Gastrocnemius medialis (tissue), 4 donors: ENCODE measurements at regions not wholly inside any gene's neighbourhood (a gene's known extent, or its start where the extent isn't known, plus 50 kb on each side); places are given as distances from the start of the nearest gene placed in this dataset.

Experiments used
- POLR2A ChIP-seq, 2 donors: fragments of 450-650 bp; IDR thresholded peaks; one replicate each; pipeline ENCODE4 v1.6.1; 2017; ENCODE audit warnings: antibody characterized with exemption in 2 of 2, mild to moderate bottlenecking in 2 of 2, moderate library complexity in 2 of 2
- TF ChIP-seq, protein P1 (sequence below), 5 experiments: fragments of 450-650 bp in 3 of 5; fragments of 200-600 bp in 2 of 5; sonication (generic) in 2 of 5; IDR thresholded peaks in 4 of 5; conservative IDR thresholded peaks in 1 of 5; 1 replicate in 4 of 5; 2 replicates in 1 of 5; pipeline ENCODE4 v1.5.1; 2016 to 2019; ENCODE audit warnings: antibody characterized with exemption in 5 of 5, mild to moderate bottlenecking in 3 of 5, moderate library complexity in 3 of 5

- TF ChIP-seq, protein P1, sequence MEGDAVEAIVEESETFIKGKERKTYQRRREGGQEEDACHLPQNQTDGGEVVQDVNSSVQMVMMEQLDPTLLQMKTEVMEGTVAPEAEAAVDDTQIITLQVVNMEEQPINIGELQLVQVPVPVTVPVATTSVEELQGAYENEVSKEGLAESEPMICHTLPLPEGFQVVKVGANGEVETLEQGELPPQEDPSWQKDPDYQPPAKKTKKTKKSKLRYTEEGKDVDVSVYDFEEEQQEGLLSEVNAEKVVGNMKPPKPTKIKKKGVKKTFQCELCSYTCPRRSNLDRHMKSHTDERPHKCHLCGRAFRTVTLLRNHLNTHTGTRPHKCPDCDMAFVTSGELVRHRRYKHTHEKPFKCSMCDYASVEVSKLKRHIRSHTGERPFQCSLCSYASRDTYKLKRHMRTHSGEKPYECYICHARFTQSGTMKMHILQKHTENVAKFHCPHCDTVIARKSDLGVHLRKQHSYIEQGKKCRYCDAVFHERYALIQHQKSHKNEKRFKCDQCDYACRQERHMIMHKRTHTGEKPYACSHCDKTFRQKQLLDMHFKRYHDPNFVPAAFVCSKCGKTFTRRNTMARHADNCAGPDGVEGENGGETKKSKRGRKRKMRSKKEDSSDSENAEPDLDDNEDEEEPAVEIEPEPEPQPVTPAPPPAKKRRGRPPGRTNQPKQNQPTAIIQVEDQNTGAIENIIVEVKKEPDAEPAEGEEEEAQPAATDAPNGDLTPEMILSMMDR (IDR thresholded peaks at IDR 0.05 in 4 of 5, conservative IDR thresholded peaks at IDR 0.05 in 1 of 5) = no peak
- TF ChIP-seq POLR2A (IDR thresholded peaks at IDR 0.05) = no peak
These were observed 612.9 kb downstream of the CCER1 start for GRCh38 chr12:90342081-90342480.
